Panc1 (cell line): ENCODE measurements at regions not wholly inside any gene's neighbourhood (a gene's known extent, or its start where the extent isn't known, plus 50 kb on each side); places are given as distances from the start of the nearest gene placed in this dataset.

Experiments used
- ATAC-seq: fragments of 200-7000 bp; cut with Tn5 transposase; 2 replicates; pipeline ENCODE4 v1.9.1; 2020; ENCODE audit warnings: mild to moderate bottlenecking, moderate library complexity
- BruUV-seq: library from RNA; stranded (reverse); fragments of 400-500 nt; replicated peaks from 2 replicates; lab custom pipeline; 2021; lab: Mats Ljungman, UMichigan
- CTCF ChIA-PET: fragments of 300-600 bp; sonication (Branson Sonifier 250); formaldehyde crosslinking; loops from one replicate; lab custom pipeline; 2022; ENCODE audit warnings: antibody characterized with exemption; lab: Charles Lee
- POLR2A ChIA-PET: fragments of 300-600 bp; sonication (Branson Sonifier 250); formaldehyde crosslinking; loops from one replicate; lab custom pipeline; 2022; ENCODE audit warnings: antibody characterized with exemption; lab: Charles Lee
- DNase-seq: peaks from one replicate; pipeline ENCODE4 v3.0.0-alpha.2; 2010; ENCODE audit warnings: low read depth, low spot score
- H3K27ac ChIP-seq: 2 replicates; pipeline ENCODE4 v1.5.1; 2011; ENCODE audit warnings: mild to moderate bottlenecking, low read length, inconsistent platforms
- H3K27me3 ChIP-seq: fragments of 200-500 bp; sonication (Bioruptor generic); 2 replicates; pipeline ENCODE4 v1.6.0; 2014; ENCODE audit warnings: low read length, inconsistent platforms; ENCODE audit not compliant: control insufficient read depth, insufficient read depth
- H3K36me3 ChIP-seq: fragments of 200-500 bp; sonication (Bioruptor generic); 2 replicates; pipeline ENCODE4 v1.5.1; 2014; ENCODE audit warnings: inconsistent platforms, mild to moderate bottlenecking, low read length, moderate library complexity; ENCODE audit not compliant: control insufficient read depth, insufficient read depth
- H3K4me1 ChIP-seq: 2 replicates; pipeline ENCODE4 v1.5.1; 2011; ENCODE audit warnings: inconsistent platforms, mild to moderate bottlenecking, low read length, moderate library complexity; ENCODE audit not compliant: control insufficient read depth, insufficient read depth
- H3K4me3 ChIP-seq, 2 experiments: 2 replicates each; pipeline ENCODE4 v1.5.1; 2011 to 2012; ENCODE audit warnings: low read depth in 2 of 2, low read length in 2 of 2, mild to moderate bottlenecking in 2 of 2, inconsistent platforms in 1 of 2, moderate library complexity in 1 of 2
- H3K9me3 ChIP-seq: fragments of 200-500 bp; sonication (Bioruptor generic); 2 replicates; pipeline ENCODE4 v1.5.1; 2014; ENCODE audit warnings: low read depth, mild to moderate bottlenecking, inconsistent platforms, low read length, moderate library complexity; ENCODE audit not compliant: control insufficient read depth, insufficient read depth
- POLR2AphosphoS5 ChIP-seq: IDR thresholded peaks from 2 replicates; pipeline ENCODE4 v1.6.1; 2012; ENCODE audit warnings: mild to moderate bottlenecking, low read depth, low read length, moderate library complexity
- REST ChIP-seq, 2 experiments: IDR thresholded peaks; 2 replicates each; pipeline ENCODE4 v1.6.1; 2011 to 2012; ENCODE audit warnings: low read depth in 2 of 2, control low read depth in 1 of 2, low read length in 1 of 2, mild to moderate bottlenecking in 1 of 2, moderate library complexity in 1 of 2; ENCODE audit not compliant: insufficient read depth in 1 of 2
- SIN3A ChIP-seq: IDR thresholded peaks from 2 replicates; pipeline ENCODE4 v1.6.1; 2012; ENCODE audit warnings: low read depth, mild to moderate bottlenecking, low read length, moderate library complexity, borderline replicate concordance; ENCODE audit not compliant: insufficient read depth
- TCF7L2 ChIP-seq: IDR thresholded peaks from 2 replicates; pipeline ENCODE4 v1.6.1; 2011; ENCODE audit warnings: mild to moderate bottlenecking, low read depth, low read length, inconsistent platforms
- in situ Hi-C: cut with HindIII; loops from 2 replicates; pipeline ENCODE4 v1.10.0; 2016; ENCODE audit warnings: low sequenced_read_pairs, low pct_unique_long_range_greater_than_20kb
- intact Hi-C: fragments of 100-400 bp; cut with micrococcal nuclease; formaldehyde crosslinking; loops from one replicate; pipeline ENCODE4 v1.10.0; 2022; ENCODE audit not compliant: unreplicated experiment
- TF ChIP-seq, protein P1 (sequence below): fragments of 450-650 bp; IDR thresholded peaks from 2 replicates; pipeline ENCODE4 v1.5.1; 2017; ENCODE audit warnings: mild to moderate bottlenecking

DNA sequence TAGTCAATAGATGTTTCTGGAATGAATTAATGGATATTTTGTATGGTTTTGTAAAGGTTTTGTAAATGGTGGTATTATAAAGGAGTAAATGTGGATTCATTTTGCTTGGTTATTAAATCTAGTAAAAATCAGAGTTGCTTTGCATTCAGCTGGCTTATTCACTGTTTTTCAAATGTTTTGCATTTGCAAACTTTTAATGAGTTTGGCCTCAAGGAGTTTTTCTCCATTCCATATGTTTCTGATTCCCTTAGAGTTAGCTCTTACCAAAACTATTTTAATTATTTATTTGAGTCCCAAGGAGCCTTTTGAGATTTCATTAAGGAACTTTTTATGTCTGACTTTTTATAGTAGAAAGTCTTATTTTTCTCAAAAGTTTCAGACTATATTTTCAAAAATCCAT lies 992.2 kb downstream of the DIPK2A start:
- no TSS peak for BruUV-seq
- Histone ChIP-seq H3K4me3 (no peak overlapping the region), H3K36me3 (no peaks in the 10 kb centered on the region), H3K9me3 (no peaks in the 10 kb centered on the region), H3K27ac (no peak overlapping the region), H3K4me1 (no peaks in the 10 kb centered on the region), H3K27me3 (no peaks in the 10 kb centered on the region)
- intact Hi-C loops (no loop called here), in situ Hi-C loops (no loop called here)
- ChIA-PET POLR2A (no interaction called here), CTCF (no interaction called here)
- TF ChIP-seq REST (IDR thresholded peaks at IDR 0.05; ENCODE audit: insufficient read depth in 1 of 2, low read depth in 2 of 2, low read length in 1 of 2) = no peak
- TF ChIP-seq TCF7L2 = no peak
- TF ChIP-seq, protein P1, sequence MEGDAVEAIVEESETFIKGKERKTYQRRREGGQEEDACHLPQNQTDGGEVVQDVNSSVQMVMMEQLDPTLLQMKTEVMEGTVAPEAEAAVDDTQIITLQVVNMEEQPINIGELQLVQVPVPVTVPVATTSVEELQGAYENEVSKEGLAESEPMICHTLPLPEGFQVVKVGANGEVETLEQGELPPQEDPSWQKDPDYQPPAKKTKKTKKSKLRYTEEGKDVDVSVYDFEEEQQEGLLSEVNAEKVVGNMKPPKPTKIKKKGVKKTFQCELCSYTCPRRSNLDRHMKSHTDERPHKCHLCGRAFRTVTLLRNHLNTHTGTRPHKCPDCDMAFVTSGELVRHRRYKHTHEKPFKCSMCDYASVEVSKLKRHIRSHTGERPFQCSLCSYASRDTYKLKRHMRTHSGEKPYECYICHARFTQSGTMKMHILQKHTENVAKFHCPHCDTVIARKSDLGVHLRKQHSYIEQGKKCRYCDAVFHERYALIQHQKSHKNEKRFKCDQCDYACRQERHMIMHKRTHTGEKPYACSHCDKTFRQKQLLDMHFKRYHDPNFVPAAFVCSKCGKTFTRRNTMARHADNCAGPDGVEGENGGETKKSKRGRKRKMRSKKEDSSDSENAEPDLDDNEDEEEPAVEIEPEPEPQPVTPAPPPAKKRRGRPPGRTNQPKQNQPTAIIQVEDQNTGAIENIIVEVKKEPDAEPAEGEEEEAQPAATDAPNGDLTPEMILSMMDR = no peak
- no peak for TF ChIP-seq SIN3A
- TF ChIP-seq POLR2AphosphoS5 = no peak
- ATAC-seq (no peak), DNase-seq (no peak)

DNA sequence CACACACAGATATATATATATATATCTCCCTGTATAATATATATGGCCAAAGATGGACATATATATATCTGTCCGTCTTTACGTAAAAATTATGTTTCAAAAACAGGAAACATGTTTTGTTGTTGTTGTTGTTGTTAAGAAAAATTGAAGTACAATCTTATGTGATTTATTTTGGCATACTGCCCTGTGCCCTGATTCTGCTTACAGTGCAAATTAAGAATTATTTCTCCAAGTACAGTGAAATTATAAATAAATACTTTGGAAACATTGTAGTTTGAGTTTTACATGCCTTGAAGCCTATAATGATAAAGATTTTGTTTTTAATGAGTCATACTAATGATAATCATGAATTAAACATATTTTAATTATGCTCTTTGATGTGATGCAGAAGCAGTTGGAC lies 994.9 kb downstream of the DIPK2A start:
- BruUV-seq = no TSS peak
- Histone ChIP-seq H3K36me3 (no peaks in the 10 kb centered on the region), H3K4me3 (no peak overlapping the region), H3K27me3 (no peaks in the 10 kb centered on the region), H3K9me3 (no peaks in the 10 kb centered on the region), H3K27ac (no peak overlapping the region), H3K4me1 (no peaks in the 10 kb centered on the region)
- CTCF ChIA-PET = no interaction called here
- intact Hi-C loops (no loop called here), in situ Hi-C loops (no loop called here)
- ATAC-seq = no peak
- TF ChIP-seq POLR2AphosphoS5 = no peak
- TF ChIP-seq, protein P1 = no peak
- no peak for TF ChIP-seq TCF7L2
- TF ChIP-seq REST (IDR thresholded peaks at IDR 0.05; ENCODE audit: insufficient read depth in 1 of 2, low read depth in 2 of 2, low read length in 1 of 2) = no peak
- no peak for TF ChIP-seq SIN3A
- no peak for DNase-seq
- POLR2A ChIA-PET = no interaction called here
